Stimulated activated naive CD4-positive, alpha-beta T cell treated with Interleukin-2 at 50 U/mL for 16 hours (primary cell): ENCODE measurements at regions not wholly inside any gene's neighbourhood (a gene's known extent, or its start where the extent isn't known, plus 50 kb on each side); places are given as distances from the start of the nearest gene placed in this dataset.
"Not testable (repeated sequence)": the region's sequence is repeated elsewhere in the genome, so short reads cannot be mapped to it uniquely, and the experiment has no call there.

ENCODE experiments used
- DNase-seq: peaks from one replicate; lab custom pipeline; 2025; lab: John Stamatoyannopoulos, UW

DNA sequence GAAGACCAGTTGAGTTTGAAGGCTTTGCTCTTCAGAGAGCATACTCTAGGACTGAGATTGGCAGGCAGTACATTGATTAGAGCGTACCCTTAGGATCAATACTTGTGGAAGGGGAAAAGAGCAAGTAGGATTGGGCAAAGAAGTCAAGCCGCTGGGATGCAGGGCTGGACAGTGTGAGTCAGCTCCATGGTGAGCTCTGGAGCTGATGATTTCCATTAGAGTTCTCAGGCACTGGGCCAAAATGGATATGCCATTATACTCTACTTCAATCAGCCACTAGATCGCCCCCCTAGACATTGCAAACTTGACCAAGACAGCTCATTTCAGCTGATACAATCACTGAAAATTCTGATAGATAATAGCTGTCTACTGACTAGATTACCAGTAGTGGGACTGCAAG is 432.7 kb upstream of the ALCAM start:
- DNase-seq, result no peak

- no peak for DNase-seq
Observed at GRCh38 chr3:104935613-104936012, 431.1 kb upstream of the ALCAM start.

GRCh38 chr3:104939196-104939595 is 427.5 kb upstream of the ALCAM start:
- DNase-seq, result no peak

DNA sequence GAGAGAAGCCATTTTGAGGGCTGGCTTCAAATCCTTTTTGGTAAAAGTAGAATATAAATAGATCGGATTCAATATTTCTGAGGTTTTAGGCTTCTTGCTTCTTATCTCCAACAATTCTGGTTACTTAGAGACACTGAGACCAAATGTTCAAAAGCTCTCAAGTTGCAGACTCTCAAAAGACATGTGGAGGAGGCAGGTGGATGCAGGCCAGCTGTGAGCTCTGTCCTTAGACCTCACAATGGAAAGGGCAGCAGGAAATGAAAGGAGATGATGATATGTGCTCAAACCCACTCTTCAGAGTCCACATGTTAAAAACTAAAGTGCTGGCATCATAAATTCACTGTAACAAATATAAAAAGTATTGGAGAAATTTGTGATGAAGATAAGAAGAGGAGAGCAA is 424.9 kb upstream of the ALCAM start:
- DNase-seq, result no peak

DNA sequence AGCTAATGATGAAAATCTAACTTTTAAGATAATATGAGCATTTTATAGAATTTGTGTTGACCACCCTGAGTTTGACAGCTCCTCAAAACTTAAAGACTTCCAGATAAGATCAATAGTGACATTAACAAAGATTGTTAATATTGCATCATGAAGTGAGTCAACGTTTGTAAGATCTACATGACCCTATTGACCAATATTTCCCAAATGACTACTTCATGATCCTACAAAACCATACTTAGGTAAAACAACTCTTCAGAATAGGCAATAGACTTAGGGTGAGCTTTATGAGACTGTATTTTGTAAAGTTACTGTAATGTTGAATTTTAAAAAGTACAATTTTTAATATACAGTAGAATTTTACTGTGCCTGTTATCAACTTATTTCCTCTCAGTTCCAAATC is 422.7 kb upstream of the ALCAM start:
- no peak for DNase-seq

DNA sequence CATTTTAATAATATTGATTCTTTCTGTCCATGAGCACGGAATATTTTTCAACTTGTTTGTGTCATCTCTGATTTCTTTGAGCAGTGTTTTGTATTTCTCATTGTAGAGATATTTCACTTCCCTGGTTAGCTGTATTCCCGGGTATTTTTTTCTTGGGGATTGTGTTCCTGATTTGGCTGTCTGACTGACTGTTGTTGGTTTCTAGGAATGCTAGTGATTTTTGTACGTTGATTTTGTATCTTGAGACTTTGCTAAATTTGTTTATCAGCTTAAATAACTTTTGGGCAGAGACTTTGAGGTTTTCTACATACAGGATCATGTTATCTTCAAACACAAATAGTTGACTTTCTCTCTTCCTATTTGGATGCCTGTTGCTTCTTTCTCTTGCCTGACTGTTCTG is 418.8 kb upstream of the ALCAM start:
- no peak for DNase-seq

- DNase-seq, result not testable (repeated sequence)
Observed at GRCh38 chr3:104949810-104950209, 416.9 kb upstream of the ALCAM start.

DNA sequence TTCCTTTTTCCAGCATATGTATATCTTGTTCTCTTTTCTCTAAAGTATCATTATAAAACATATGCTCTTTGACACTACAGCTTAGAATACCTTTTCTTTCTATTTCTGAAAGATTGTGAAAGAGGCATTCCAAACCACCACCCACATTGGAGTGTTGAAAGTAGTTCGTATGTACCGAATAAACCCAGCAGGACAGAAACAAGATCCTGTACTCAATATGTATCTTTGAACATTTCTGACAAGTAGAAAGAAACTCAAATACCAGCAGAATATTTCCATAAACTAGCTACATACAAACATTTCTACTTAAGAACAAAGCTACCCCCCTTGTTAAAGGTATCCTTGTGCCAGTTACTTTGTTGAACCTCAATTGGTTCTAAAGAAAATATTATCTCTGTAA is 415.3 kb upstream of the ALCAM start:
- DNase-seq, result no peak

DNA sequence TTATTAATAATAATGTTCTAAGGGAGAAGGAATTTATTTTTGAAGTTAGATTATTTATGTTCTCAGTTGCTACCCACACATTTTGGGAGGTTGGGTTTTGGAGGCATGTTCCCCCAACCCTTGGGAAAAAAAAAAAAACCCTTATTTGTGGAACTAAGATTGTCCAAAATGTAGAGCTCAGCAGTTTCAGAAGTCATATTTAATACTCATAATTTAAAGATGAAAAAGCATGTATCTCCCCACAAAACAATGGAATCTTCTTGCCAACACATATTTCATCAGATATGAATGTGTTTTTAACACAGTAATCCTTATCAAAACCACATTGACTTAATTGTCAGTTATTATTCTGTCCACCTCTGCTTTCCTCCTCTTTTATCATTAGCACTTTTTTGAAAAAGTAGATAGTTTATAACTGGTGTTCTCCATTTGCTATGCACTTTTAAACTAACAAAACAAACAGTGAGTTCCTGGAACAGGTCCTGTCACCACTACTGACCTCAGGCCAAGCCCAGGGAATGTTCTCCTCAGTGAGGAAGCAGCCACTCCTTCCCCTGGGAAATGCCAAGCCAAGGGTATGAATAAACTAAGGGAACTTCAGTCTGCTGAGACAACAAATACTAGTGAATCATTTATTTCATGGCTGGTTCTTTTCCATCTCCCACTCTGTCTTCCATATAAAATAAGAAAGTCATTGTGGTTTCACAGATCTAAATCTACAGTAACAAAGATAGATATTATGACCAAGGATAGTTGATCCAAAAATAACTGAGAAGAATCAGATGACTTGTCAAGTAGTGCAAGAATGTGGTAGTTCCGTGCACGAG is 414.4 kb upstream of the ALCAM start:
- no peak for DNase-seq

DNA sequence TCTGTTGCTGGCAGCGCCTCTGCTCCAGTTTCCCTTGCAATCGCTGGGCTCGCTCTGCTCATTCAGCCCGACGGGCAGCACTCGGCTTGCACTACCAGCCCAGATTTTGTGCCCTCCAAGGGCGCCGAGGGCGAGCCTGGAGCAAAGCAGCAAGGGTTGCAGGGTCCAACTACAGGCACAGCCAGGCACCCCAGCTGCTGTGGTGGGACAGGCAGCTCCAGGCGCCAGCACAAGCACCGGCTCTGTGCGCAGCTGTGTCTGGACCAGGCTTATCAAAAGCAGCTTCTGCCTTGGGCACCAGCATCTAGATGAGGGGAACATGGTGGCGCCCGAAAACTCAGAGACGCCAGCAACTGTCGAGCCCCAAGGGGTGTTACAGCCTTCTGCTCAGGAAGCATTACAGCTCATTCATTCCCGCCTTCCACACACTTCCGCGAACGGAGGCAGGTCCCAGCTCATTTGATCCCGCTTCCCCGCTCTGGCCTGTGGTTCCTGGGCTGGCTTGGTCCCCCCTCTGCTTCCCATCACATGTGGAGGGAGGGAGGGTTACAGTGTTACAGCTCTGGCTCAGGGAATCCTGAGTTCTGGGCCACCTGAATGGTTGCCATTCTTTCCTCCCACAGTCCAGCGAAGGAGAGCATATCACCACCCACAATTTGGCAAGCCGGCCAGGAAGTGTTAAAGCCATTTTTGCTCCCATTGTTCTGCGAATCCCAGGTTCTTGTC is 409.9 kb upstream of the ALCAM start:
- DNase-seq, result no peak

GRCh38 chr3:104960579-104960978 is 406.1 kb upstream of the ALCAM start:
- DNase-seq, result no peak

GRCh38 chr3:104961851-104962250 is 404.9 kb upstream of the ALCAM start:
- DNase-seq, result no peak

- DNase-seq, result no peak
Observed at GRCh38 chr3:104974316-104974715, 392.4 kb upstream of the ALCAM start.

GRCh38 chr3:104977719-104978118 is 389.0 kb upstream of the ALCAM start:
- no peak for DNase-seq

DNA sequence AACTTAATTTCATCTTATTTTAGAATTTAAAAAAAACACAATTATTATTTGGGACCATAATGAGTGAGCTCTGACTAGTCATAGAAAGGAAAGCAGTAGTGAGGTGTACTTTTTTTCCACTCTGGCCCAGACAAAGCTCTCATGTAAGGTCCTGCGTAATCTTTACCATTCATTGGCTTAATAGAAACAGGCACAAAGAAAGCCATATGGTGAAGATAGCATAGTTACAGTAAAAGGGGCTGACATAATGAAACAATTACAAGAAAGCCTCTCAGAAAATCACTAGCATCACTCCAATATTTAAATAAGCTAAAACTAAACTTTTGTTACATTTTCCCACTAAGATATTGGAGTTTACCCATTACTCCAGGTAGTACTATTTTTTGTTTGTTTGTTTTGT is 384.6 kb upstream of the ALCAM start:
- DNase-seq, result no peak

- DNase-seq, result no peak
Observed at GRCh38 chr3:104987859-104988258, 378.9 kb upstream of the ALCAM start.

DNA sequence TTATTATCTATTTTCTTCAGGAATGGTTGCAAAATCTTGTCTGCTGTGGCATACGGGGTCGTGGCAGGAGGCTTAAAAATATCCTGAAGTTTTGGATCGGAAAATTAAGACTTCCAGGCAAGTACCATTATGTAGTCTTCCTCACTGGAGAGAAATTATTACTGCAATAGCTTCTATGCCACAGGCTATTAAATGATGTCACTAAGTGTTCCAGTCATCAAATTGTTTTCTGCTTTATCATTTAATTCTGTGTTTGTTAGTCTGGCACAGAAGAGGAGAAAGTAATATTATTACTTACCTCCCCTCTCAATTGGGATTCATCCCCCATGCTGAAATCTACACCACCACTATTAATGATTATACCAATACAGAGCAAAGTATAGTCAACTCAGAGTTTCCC is 378.2 kb upstream of the ALCAM start:
- no peak for DNase-seq

- no peak for DNase-seq
Observed at GRCh38 chr3:104989878-104990277, 376.8 kb upstream of the ALCAM start.

GRCh38 chr3:104990758-104991157 is 376.0 kb upstream of the ALCAM start:
- no peak for DNase-seq

DNA sequence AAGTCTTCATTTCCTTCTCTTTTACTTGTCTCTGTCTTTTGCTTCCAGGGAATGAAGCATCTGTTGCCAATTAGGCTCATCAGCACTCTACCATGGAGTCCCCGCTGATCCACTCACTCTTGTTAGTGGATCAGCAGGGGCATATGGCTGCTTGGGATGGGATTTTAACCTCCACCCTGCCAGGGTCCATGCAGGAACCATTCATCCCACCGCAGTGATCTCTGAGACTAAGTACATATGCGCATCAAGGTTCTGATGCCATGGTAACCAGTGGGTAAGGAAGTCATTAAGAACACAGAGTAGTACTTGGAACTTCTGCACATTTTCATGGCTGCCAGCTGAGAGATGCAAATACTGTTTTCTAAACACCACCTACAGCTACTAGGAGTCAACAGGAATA is 374.0 kb upstream of the ALCAM start:
- DNase-seq, result no peak

DNA sequence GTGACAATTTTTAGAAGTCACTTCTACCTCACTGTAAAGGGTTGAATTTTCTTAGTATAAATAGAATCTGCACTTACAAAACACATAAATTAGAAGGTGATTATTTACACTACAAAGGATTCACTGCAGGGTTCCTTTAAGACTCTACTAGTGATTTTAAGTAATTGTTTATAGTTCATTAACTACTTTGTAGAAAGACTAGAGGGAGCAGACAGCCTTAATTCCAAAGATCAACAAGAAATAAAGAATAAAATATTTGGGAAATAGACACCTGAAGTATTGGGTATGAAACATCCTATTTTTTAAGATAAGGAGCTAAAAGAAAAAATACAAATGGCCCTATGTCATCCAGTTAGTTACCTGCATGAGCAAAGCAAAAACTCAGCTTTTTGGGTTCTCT is 360.5 kb upstream of the ALCAM start:
- DNase-seq, result no peak

DNA sequence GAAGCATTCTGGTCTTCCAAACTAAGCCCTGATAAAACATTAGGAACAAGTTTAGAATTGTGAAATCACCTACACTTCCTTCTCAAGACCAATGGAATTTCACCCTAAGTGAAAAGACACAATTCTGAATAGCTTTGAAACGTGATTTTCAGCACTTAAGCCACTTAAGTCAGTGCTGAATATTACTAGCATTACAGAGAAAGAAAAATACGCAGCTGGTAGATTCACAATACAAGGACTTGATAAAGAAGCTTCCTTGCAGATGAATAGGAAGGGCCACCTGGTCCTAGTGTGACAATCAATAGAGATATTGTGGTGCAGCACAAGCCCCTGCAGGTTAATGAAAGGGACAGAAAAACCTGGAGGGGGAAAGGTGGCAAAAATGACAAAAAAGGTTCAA is 353.1 kb upstream of the ALCAM start:
- no peak for DNase-seq

GRCh38 chr3:105014631-105015030 is 352.1 kb upstream of the ALCAM start:
- no peak for DNase-seq

GRCh38 chr3:105022813-105023212 is 343.9 kb upstream of the ALCAM start:
- DNase-seq, result no peak
